K562 (cell line): ENCODE measurements at regions not wholly inside any gene's neighbourhood (a gene's known extent, or its start where the extent isn't known, plus 50 kb on each side); places are given as distances from the start of the nearest gene placed in this dataset.

Source experiments
- CBFA2T3 ChIP-seq: fragments of 450-650 bp; IDR thresholded peaks from 2 replicates; pipeline ENCODE4 v1.6.1; 2017
- HMGN3 ChIP-seq: IDR thresholded peaks from 2 replicates; pipeline ENCODE4 v1.6.1; 2011; ENCODE audit warnings: borderline replicate concordance, low read depth, mild to moderate bottlenecking, mixed read lengths, low read length; ENCODE audit not compliant: insufficient read length; ENCODE audit errors: extremely low read depth
- PPARD ChIP-seq: fragments of 250-450 bp; sonication (Bioruptor Pico); IDR thresholded peaks from 2 replicates; pipeline ENCODE4 v1.8.0; 2022; ENCODE audit warnings: inconsistent platforms, mild to moderate bottlenecking, moderate library complexity
- RERE ChIP-seq: sonication (generic); formaldehyde crosslinking; IDR thresholded peaks from 2 replicates; pipeline ENCODE4 v1.8.0; 2023; ENCODE audit warnings: missing genetic modification reagents, mild to moderate bottlenecking, borderline replicate concordance
- RREB1 ChIP-seq: fragments of 250-450 bp; sonication (Bioruptor Pico); IDR thresholded peaks from 2 replicates; pipeline ENCODE4 v1.4.0; 2020
- TEAD4 ChIP-seq, 2 experiments: sonication (generic) in 1 of 2; formaldehyde crosslinking in 1 of 2; IDR thresholded peaks; 2 replicates each; pipeline versions ENCODE4 v1.6.1 to v1.8.0; 2012 to 2022; ENCODE audit warnings: borderline replicate concordance in 1 of 2, inconsistent platforms in 1 of 2, low read length in 1 of 2, mild to moderate bottlenecking in 1 of 2, missing genetic modification reagents in 1 of 2
- THRB ChIP-seq: fragments of 450-650 bp; formaldehyde crosslinking; conservative IDR thresholded peaks from 2 replicates; pipeline ENCODE4 v1.4.0; 2022; ENCODE audit warnings: mild to moderate bottlenecking, missing genetic modification characterization
- XRCC5 ChIP-seq: fragments of 200-400 bp; formaldehyde crosslinking; IDR thresholded peaks from 2 replicates; pipeline ENCODE4 v1.6.1; 2017; ENCODE audit warnings: low read depth, mild to moderate bottlenecking, low read length
- YY1 ChIP-seq, 3 experiments: IDR thresholded peaks; 2 replicates each; pipeline ENCODE4 v1.6.1; 2011; ENCODE audit warnings: low read length in 2 of 3, mild to moderate bottlenecking in 2 of 3, moderate library complexity in 2 of 3, borderline replicate concordance in 1 of 3, control low read depth in 1 of 3, low read depth in 1 of 3; ENCODE audit not compliant: insufficient read depth in 3 of 3, insufficient replicate concordance in 2 of 3, control insufficient read depth in 1 of 3, insufficient read length in 1 of 3; ENCODE audit errors: extremely low read depth in 1 of 3
- ZKSCAN1 ChIP-seq: fragments of 150-350 bp; IDR thresholded peaks from 2 replicates; pipeline ENCODE4 v1.6.1; 2016; ENCODE audit warnings: low read depth, low read length
- ZNF280B ChIP-seq: fragments of 250-450 bp; sonication (Bioruptor Pico); IDR thresholded peaks from 2 replicates; pipeline ENCODE4 v1.5.1; 2021; ENCODE audit warnings: mild to moderate bottlenecking

GRCh38 chrX:40987413-40987812 is 97.8 kb upstream of the USP9X start (continued):
- TF ChIP-seq THRB (CRISPR knock-in tag) (no peak), RREB1 (CRISPR knock-in tag) (no peak), PPARD (no peak), XRCC5 (no peak), ZKSCAN1 (no peak), ZNF280B (CRISPR knock-in tag) (no peak), RERE (CRISPR knock-in tag) (no peak), TEAD4 (IDR thresholded peaks at IDR 0.05; ENCODE audit: low read length) (peak; percentile 80), TEAD4 (CRISPR knock-in tag; IDR thresholded peaks at IDR 0.05; ENCODE audit: borderline replicate concordance) (no peak), YY1 (IDR thresholded peaks at IDR 0.05; ENCODE audit: borderline replicate concordance in 1 of 3, control insufficient read depth in 1 of 3, extremely low read depth in 1 of 3, insufficient read depth in 3 of 3, insufficient read length in 1 of 3, insufficient replicate concordance in 2 of 3, low read depth in 1 of 3, low read length in 2 of 3) (no peak), HMGN3 (no peak), CBFA2T3 (peak; percentile 88)
